ENCODE measurements at regions not wholly inside any gene's neighbourhood (a gene's known extent, or its start where the extent isn't known, plus 50 kb on each side); places are given as distances from the start of the nearest gene placed in this dataset.

GRCh38 chr2:45218931-45219339, 209.7 kb upstream of the SIX2 start:
- no peak for TF ChIP-seq CTCF (IDR thresholded peaks at IDR 0.05; ENCODE audit: insufficient read depth, low read length)
- TF ChIP-seq POLR2AphosphoS5 (IDR thresholded peaks at IDR 0.05; ENCODE audit: low read depth): no peak
